Stimulated activated CD4-positive, alpha-beta T cell treated with anti-CD3 and anti-CD28 coated beads, Interleukin-4, amount 100 ng/mL, for 4 hours (primary cell): ENCODE measurements at regions not wholly inside any gene's neighbourhood (a gene's known extent, or its start where the extent isn't known, plus 50 kb on each side); places are given as distances from the start of the nearest gene placed in this dataset.
"Not testable (repeated sequence)": the region's sequence is repeated elsewhere in the genome, so short reads cannot be mapped to it uniquely, and the experiment has no call there.

Experiments used
- DNase-seq, 2 experiments: peaks; one replicate each; pipeline ENCODE4 v3.0.0-alpha.2; 2020

GRCh38 chr12:89832336-89832735 is 123.7 kb upstream of the ATP2B1 start:
- no peak for DNase-seq

- no peak for DNase-seq
Measured at GRCh38 chr12:89831310-89832095, 122.9 kb upstream of the ATP2B1 start.

GRCh38 chr12:89829434-89829975 is 120.9 kb upstream of the ATP2B1 start:
- DNase-seq, result no peak

- DNase-seq, result no peak
Measured at GRCh38 chr12:89828575-89828974, 119.9 kb upstream of the ATP2B1 start.

GRCh38 chr12:89827592-89827991 is 119.0 kb upstream of the ATP2B1 start:
- no peak for DNase-seq

GRCh38 chr12:89826468-89826867 is 117.8 kb upstream of the ATP2B1 start:
- DNase-seq, result no peak

- no peak for DNase-seq
Measured at GRCh38 chr12:89825591-89826449, 117.2 kb upstream of the ATP2B1 start.

GRCh38 chr12:89824822-89825221 is 116.2 kb upstream of the ATP2B1 start:
- DNase-seq, result no peak

GRCh38 chr12:89822992-89823391 is 114.4 kb upstream of the ATP2B1 start:
- DNase-seq, result not testable (repeated sequence)

- DNase-seq, result no peak
Measured at GRCh38 chr12:89821896-89822295, 113.3 kb upstream of the ATP2B1 start.

- DNase-seq, result no peak
Measured at GRCh38 chr12:89817501-89818226, 109.0 kb upstream of the ATP2B1 start.

- DNase-seq, result no peak
Measured at GRCh38 chr12:89815225-89815624, 106.6 kb upstream of the ATP2B1 start.

- DNase-seq, result no peak
Measured at GRCh38 chr12:89803412-89803811, 94.8 kb upstream of the ATP2B1 start.

GRCh38 chr12:89801284-89801683 is 92.6 kb upstream of the ATP2B1 start:
- no peak for DNase-seq

GRCh38 chr12:89800435-89800834 is 91.8 kb upstream of the ATP2B1 start:
- no peak for DNase-seq

- DNase-seq, result no peak
Measured at GRCh38 chr12:89799316-89799715, 90.7 kb upstream of the ATP2B1 start.

GRCh38 chr12:89797436-89797835 is 88.8 kb upstream of the ATP2B1 start:
- no peak for DNase-seq

- DNase-seq, result no peak
Measured at GRCh38 chr12:89796798-89797382, 88.3 kb upstream of the ATP2B1 start.

GRCh38 chr12:89793946-89794345 is 85.3 kb upstream of the ATP2B1 start:
- no peak for DNase-seq

- no peak for DNase-seq
Measured at GRCh38 chr12:89791286-89791685, 82.6 kb upstream of the ATP2B1 start.

GRCh38 chr12:89789862-89790261 is 81.2 kb upstream of the ATP2B1 start:
- DNase-seq, result no peak

- no peak for DNase-seq
Measured at GRCh38 chr12:89787763-89788162, 79.1 kb upstream of the ATP2B1 start.
